HFFc6 (cell line): ENCODE measurements at regions not wholly inside any gene's neighbourhood (a gene's known extent, or its start where the extent isn't known, plus 50 kb on each side); places are given as distances from the start of the nearest gene placed in this dataset.
A peak's percentile ranks its signal among the peaks of the same experiment; 100 is the strongest.
"Not testable (repeated sequence)": the region's sequence is repeated elsewhere in the genome, so short reads cannot be mapped to it uniquely, and the experiment has no call there.

Experiments used
- DNase-seq: peaks from one replicate; pipeline ENCODE4 v3.0.0-alpha.2; 2018
- H3K27ac Mint-ChIP-seq: 2 replicates; pipeline ENCODE4 v1.8.0; 2020; ENCODE audit warnings: mild to moderate bottlenecking, mixed read lengths
- H3K27me3 Mint-ChIP-seq: 2 replicates; pipeline ENCODE4 v1.8.0; 2021; ENCODE audit warnings: mild to moderate bottlenecking, moderate library complexity, mixed read lengths; ENCODE audit not compliant: insufficient read depth
- H3K36me3 Mint-ChIP-seq: 2 replicates; pipeline ENCODE4 v1.8.0; 2021; ENCODE audit warnings: low read depth, mixed read lengths
- H3K4me1 Mint-ChIP-seq: 2 replicates; pipeline ENCODE4 v1.8.0; 2020; ENCODE audit warnings: low read depth, mixed read lengths
- H3K4me3 Mint-ChIP-seq: 2 replicates; pipeline ENCODE4 v1.8.0; 2020; ENCODE audit warnings: mild to moderate bottlenecking, moderate library complexity, mixed read lengths
- H3K9me3 Mint-ChIP-seq: 2 replicates; pipeline ENCODE4 v1.8.0; 2020; ENCODE audit warnings: mild to moderate bottlenecking, mixed read lengths
- CTCF ChIP-seq: fragments of 200-600 bp; sonication (generic); IDR thresholded peaks from 2 replicates; pipeline ENCODE4 v1.5.0; 2021; ENCODE audit warnings: antibody characterized with exemption, mild to moderate bottlenecking

GRCh38 chr3:191557322-191557721 is 96.4 kb downstream of the PYDC2 start:
- H3K27me3 Mint-ChIP-seq = no peaks in the 10 kb centered on the region; the same call in 1 of the 2 replicates
- no peak for DNase-seq
- H3K4me3 Mint-ChIP-seq = no peak overlapping the region
- H3K9me3 Mint-ChIP-seq = peaks cover 3% of the 10 kb centered on the region; the same call in 1 of the 2 replicates
- H3K27ac Mint-ChIP-seq = no peak overlapping the region
- TF ChIP-seq CTCF = no peak
- no peaks in the 10 kb centered on the region; the same call in 1 of the 2 replicates for H3K4me1 Mint-ChIP-seq
- H3K36me3 Mint-ChIP-seq = no peaks in the 10 kb centered on the region

DNA sequence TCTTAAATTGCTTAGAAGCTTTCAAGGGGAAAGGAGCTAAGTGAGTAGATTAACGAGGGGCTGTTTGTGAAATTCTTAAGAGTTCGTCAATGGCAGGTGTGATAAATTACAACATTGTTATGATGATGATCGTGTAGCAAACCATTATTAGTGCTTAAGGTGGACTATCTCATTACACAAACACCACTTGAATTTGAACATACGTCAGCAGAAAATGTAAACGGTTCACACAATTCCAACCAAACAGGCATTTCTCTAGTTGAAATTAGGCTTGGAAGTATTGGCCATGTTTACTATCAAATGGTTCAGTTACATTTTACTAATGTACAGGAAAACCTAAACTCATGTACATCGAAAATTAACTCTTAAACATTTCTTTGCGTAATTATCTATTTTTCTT is 102.8 kb downstream of the PYDC2 start:
- Mint-ChIP-seq H3K36me3 (no peaks in the 10 kb centered on the region), H3K4me1 (peaks cover 10% of the 10 kb centered on the region; the same call in 1 of the 2 replicates), H3K4me3 (no peak overlapping the region), H3K9me3 (no peaks in the 10 kb centered on the region), H3K27me3 (no peaks in the 10 kb centered on the region), H3K27ac (no peak overlapping the region)
- TF ChIP-seq CTCF = no peak
- DNase-seq = no peak

GRCh38 chr3:191566469-191566868 is 105.5 kb downstream of the PYDC2 start:
- no peak for TF ChIP-seq CTCF
- no peaks in the 10 kb centered on the region; the same call in 1 of the 2 replicates for H3K27me3 Mint-ChIP-seq
- no peak overlapping the region for H3K27ac Mint-ChIP-seq
- H3K36me3 Mint-ChIP-seq = no peaks in the 10 kb centered on the region
- DNase-seq = peak; percentile 48
- H3K9me3 Mint-ChIP-seq = no peaks in the 10 kb centered on the region
- no peak overlapping the region for H3K4me3 Mint-ChIP-seq
- H3K4me1 Mint-ChIP-seq = peaks cover 10% of the 10 kb centered on the region; the same call in 1 of the 2 replicates

DNA sequence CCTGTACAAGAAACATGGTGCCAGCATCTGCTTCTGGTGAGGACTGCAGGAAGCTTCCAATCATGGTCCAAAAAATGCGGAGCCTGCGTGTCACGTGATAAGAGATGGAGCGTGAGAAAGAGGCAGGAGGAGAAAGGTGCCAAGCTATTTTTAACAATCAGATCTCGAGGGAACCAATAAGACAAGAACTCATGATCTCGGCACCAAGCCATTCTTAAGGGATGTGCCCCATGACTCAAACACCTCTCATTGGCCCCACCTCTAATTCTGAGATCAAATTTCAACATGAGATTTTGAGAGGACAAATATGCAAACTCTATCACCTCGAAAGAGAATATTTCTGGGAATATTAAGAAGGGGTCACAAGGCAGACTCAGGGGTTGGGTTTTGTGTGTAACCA is 107.2 kb downstream of the PYDC2 start:
- no peak overlapping the region for H3K27ac Mint-ChIP-seq
- no peaks in the 10 kb centered on the region; the same call in 1 of the 2 replicates for H3K27me3 Mint-ChIP-seq
- H3K36me3 Mint-ChIP-seq = no peaks in the 10 kb centered on the region
- no peaks in the 10 kb centered on the region for H3K9me3 Mint-ChIP-seq
- H3K4me3 Mint-ChIP-seq = peak overlapping the region; percentile 13; the same call in 1 of the 2 replicates
- TF ChIP-seq CTCF = no peak
- DNase-seq = no peak
- peaks cover 10% of the 10 kb centered on the region; the same call in 1 of the 2 replicates for H3K4me1 Mint-ChIP-seq

- H3K36me3 Mint-ChIP-seq = no peaks in the 10 kb centered on the region
- no peak overlapping the region for H3K4me3 Mint-ChIP-seq
- DNase-seq = no peak
- no peak overlapping the region for H3K27ac Mint-ChIP-seq
- no peaks in the 10 kb centered on the region; the same call in 1 of the 2 replicates for H3K9me3 Mint-ChIP-seq
- TF ChIP-seq CTCF = no peak
- H3K27me3 Mint-ChIP-seq = no peaks in the 10 kb centered on the region
- no peaks in the 10 kb centered on the region for H3K4me1 Mint-ChIP-seq
Observed at GRCh38 chr3:191592105-191592504, 131.1 kb downstream of the PYDC2 start.

- no peaks in the 10 kb centered on the region for H3K36me3 Mint-ChIP-seq
- no peaks in the 10 kb centered on the region for H3K27me3 Mint-ChIP-seq
- H3K27ac Mint-ChIP-seq = no peak overlapping the region
- H3K4me1 Mint-ChIP-seq = no peaks in the 10 kb centered on the region
- no peak for TF ChIP-seq CTCF
- no peak overlapping the region for H3K4me3 Mint-ChIP-seq
- H3K9me3 Mint-ChIP-seq = no peaks in the 10 kb centered on the region; the same call in 1 of the 2 replicates
- DNase-seq = no peak
Observed at GRCh38 chr3:191593486-191593885, 132.5 kb downstream of the PYDC2 start.

DNA sequence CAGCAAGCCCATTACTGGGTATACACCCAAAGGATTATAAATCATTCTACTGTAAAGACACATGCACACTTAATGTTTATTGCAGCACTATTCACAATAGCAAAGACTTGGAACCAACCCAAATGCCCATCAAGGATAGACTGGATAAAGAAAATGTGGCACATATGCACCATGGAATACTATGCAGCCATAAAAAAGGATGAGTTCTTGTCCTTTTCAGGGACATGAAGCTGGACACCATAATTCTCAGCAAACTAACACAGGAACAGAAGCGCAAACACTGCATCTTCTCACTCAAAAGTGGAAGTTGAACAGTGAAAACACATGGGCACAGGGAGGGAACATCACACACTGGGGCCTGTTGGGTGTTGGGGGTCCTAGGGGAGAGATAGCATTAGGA is 154.5 kb downstream of the PYDC2 start:
- not testable (repeated sequence) for DNase-seq, H3K27ac Mint-ChIP-seq, H3K36me3 Mint-ChIP-seq, H3K4me3 Mint-ChIP-seq, H3K27me3 Mint-ChIP-seq, H3K9me3 Mint-ChIP-seq
- peaks cover 10% of the 10 kb centered on the region; the same call in 1 of the 2 replicates for H3K4me1 Mint-ChIP-seq
